HK-2 (cell line): ENCODE measurements at regions not wholly inside any gene's neighbourhood (a gene's known extent, or its start where the extent isn't known, plus 50 kb on each side); places are given as distances from the start of the nearest gene placed in this dataset.

Experiments
- DNase-seq: peaks from one replicate; pipeline ENCODE4 v3.0.0-alpha.2; 2018; ENCODE audit not compliant: unreplicated experiment

DNA sequence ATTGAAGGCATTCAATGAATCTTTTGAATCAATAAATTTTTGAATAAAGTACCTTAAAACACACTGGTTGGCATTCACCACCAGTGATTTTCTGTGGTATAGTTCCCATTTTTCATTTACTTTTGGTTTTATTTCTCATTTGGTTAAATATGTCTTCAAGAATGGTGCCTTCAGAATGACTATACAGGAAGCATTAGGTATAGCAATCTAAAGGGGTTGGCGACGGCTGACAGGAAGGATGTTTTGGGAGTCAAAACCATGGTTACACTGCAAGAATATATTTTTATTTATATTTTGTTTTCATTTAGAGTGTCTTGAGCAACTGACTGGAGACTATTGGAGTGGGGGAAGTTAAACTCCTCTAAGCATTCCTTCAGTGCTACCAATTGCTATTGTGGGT, 235.7 kb downstream of the HTR1A start:
- DNase-seq, result no peak

DNA sequence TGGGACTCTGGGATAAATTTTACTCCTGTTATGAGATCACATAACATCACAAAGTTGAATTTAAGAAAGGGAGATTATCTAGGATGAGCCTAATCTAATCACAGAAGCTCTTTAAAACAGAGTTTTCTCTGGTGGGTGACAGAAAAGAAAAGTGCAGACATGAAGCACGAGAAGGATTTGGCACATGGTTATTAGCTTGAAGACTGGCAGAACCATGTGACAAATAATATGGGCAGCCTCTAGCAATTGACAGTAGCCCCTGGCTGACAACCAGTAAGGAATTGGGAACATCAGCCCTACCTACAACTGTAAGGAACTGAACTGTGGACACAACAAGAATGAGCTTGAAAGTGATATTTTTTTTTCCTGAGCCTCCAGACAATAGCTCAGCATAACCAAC, 243.1 kb downstream of the HTR1A start:
- no peak for DNase-seq

DNA sequence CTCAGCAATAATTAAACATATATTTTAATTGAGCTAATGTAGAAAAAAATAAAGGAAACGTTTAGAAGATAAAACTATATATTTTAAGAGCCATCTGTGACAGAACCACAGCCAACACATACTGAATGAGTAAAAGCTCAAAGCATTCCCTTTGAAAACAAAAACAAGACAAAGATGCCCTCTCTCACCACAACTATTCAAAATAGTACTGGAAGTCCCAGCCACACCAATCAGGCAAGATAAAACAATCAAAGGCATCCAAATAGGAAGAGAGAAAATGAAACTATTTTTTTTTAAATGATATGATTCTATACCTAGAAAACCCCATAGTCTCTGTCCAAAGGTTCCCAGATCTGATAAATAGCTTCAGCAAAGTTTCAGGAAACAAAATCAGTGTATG, 262.0 kb downstream of the HTR1A start:
- DNase-seq, result no peak

DNA sequence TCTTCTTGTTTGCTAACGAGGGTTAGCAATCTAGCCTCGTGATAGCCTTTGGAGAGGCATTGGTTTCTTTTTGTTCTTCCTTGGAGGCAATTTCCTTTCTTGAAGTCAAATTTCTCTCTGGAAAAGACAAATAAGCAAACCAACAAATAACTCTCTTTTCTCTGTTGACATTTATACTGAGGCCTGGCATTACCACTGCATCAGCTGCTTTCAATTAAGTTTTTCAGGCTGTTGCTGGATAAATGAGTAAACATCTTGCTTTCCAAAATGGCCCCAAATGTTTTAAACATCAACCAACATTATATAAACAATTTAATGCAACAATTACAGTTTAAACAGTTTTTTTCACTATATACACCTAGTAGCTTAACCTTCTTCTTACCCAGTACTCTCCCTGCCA, 264.4 kb downstream of the HTR1A start:
- DNase-seq, result no peak

DNA sequence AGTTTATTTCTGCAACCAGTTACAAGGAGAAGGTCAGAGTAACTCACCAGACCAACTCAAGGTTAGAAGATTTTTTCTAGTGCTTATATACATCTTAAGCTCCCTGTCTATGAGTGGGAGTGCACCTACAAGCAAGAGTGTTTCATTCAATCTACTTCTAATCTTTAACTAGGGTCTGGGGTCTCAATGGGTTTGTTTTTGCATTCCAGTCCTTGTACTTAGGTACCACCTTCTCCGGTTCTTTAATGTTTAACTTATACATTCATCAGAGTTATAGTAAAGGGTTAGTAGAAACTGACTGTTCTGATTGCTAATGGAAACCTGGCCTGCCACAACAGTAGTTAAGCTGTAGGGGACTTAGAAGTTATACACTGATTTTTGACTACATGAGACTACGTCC, 271.7 kb downstream of the HTR1A start:
- DNase-seq, result no peak

DNA sequence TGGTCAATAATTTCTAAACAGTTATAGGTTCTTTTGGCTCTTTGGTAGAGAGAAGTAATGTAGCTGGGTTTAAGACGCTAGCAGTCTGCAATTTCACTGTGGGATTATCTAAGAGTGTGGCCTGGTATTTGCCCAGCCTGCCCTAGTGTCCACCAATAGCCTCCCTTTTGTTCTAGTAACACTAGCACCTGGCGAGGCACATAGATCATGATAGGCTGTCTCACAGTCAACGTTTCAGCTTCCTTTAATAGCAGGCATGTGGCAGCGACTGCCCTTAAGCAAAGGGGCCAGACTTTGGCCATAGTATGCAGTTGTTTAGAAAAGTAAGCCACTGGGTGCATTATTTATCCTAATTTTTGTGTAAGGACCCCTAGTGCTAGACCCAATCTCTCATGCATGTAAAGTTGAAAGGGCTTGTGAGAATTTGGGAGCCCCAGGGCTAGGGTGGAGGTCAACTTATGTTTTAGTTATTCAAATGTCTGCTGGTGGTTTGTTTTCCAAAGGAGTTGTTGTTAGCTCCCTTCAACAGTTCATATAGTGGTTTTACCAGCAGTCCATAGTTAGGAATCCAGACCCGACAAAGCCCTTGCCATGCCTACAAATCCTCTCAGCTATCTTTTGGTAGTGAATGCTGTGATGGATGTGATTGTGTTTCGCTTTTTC, 274.3 kb downstream of the HTR1A start:
- DNase-seq, result no peak

DNA sequence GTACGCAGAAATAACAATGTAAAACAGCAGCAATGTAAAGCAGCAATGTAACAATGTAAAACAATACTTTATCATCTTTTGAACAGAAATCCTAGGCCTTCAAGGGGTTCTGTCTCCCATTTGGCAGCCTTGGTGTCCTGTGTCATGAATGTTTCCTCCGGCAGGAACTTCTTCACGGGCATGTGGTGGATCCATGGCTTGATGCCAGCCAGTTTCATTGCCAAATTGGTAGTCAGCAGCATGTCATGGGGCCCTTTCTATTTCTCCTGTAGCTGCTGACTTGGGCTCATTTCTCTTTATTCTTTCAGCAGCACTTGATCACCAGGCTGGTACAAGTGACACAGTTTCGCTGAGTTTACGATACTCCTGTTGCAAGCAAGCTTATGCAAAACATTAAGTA, 275.3 kb downstream of the HTR1A start:
- DNase-seq, result no peak

DNA sequence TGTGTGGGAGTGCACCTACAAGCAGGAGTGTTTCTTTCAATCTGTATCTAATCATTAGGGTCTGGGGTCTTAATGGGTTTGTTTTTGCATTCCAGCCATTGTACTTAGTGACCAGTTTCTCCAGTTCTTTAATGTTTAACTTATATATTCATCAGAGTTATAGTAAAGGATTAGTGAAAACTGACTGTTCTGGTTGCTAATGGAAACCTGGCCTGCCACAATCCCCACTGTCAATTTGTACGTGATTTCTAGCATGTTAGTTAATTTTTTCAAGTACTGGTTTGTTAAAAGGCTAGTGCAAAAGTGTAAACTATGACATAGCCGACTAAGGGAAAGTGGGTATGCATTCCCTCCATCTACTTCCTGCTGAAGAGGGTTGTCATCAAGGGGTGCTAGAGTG, 276.1 kb downstream of the HTR1A start:
- DNase-seq, result no peak

DNA sequence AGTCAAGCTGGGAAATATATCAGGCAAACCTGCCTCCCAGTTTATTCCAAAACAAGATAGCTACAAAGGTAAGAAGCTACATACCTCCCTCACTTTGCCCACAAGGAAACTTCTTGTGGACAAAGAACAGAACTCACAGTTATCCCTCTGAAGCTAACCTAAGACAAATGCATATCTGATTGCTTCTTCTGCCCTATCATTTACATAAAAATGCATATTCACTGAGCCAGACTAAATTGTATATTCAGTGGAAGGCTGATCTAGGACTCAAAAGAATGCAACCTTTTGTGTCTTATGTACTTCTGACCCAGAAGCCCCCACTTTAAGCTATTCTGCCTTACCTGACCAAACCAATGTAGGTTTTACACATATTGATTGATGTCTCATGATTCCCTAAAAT, 276.8 kb downstream of the HTR1A start:
- DNase-seq, result no peak

DNA sequence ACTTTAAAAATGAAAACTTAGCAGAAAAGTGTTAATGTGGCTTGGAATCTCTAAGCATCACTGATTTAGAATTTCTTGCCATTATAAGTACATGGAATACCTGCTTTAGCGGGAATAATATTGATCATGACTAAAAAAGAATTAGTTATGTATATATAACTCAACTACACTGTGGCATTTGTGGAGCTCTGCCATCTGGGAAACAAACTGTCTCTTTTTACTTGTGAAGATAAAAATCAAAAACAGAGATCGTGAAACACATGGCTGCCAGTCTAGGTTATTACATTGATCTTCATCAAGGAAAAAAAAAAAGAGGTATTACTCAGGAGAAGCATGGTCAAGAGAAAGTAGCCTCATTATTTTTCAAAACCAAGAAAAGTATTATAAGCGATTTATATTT, 287.4 kb downstream of the HTR1A start:
- DNase-seq, result no peak

DNA sequence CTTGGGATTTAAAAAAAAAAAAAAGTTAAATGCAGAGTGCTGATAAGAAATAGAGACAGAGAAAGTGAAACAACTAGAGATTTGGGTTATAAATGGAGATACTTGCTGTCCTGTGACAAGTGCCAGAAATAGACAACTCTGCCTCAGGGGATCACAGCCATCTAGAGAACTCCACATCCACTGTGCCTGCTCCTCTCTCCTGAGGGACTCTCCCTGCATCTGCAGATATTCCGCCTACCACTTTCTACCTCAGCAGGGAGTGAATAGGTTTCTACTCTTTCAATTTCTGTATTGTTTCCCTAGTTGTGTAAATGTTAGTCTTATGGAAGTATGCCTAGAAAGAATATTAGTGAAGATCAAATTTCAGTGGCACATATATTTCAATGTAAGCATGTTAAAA, 307.2 kb downstream of the HTR1A start:
- DNase-seq, result no peak

DNA sequence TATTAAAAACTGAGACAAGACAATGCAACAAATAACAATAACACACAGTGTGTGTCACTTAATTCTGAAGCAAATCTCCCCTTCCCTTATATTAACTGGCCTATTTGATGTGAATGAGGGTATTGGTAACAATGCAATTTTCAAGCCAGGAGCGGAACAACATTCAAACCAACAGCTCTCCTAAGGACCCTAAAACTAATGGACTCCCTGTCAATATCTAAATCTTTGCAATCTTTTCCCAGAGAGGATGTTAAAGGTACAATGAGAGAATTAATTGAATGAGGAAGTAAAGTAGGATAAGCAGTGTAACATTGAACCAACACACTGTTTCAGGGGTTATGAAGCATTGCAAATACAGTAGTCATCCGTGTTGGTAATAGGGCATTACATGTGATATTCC, 311.7 kb downstream of the HTR1A start:
- no peak for DNase-seq

DNA sequence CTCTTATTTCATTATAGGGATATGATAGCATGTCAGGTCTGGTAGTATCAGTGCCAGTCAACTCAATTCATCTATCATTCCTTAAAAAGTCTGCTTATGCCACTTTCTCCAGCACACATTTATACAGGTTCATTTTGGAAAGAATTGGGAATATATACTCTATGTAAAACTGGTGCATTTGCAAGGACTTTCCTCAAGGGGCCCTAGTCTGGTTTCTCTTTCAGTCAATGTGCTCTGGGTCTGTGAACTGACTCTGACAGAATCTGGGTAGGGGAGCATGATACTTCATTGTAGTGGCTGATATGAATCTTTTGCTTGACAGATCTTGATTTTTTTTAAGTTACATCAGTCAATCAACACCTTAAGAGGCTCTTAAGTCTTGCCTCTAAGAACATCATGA, 313.9 kb downstream of the HTR1A start:
- DNase-seq, result no peak

DNA sequence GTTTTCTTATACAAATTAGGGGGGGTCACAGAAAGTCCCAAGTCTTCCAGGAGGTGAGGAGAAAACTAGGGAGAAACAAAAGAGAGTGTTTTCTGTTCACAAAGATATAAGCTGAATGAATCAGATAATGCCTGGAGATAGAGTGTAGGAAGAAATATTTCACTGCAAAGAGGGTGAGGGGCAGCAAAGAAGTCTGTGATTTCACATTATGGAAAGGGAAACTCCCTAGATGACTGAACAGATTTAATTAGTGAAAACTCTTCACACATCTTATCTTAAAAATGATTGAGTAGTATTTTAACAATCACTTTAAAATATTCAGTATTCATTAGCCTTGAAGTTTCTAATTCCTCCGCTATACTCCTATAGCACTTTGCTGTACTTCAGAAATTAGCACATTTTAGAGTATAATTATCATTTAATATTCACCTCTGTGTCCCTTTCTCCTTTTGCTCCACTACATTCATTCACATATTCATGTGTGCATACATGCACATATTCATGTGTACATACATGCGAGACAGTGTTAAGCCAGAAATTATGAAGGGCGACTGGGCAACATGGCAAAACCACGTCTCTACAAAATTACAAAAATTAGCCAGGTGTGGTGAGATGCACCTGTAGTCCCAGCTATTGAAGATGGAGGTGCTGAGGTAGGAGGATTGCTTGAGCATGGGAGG, 332.2 kb downstream of the HTR1A start:
- no peak for DNase-seq

DNA sequence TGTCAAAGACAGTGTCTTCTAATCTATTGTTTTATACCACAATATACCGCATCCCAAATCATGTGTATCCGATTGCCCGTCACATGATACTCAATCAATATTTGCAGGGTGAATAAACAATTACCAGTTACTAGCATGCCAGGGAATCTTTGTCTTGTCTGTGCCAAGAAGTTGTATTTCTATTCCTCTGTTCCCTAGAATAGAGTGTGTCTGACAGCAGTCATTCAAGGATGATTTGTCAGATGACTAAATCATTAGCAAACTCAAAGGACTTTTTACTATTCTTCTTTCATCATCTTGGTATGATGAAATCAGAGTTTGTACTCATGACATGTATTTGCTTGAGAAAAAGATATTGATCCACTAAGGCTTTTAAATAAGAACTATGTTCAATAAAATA, 348.8 kb downstream of the HTR1A start:
- no peak for DNase-seq

DNA sequence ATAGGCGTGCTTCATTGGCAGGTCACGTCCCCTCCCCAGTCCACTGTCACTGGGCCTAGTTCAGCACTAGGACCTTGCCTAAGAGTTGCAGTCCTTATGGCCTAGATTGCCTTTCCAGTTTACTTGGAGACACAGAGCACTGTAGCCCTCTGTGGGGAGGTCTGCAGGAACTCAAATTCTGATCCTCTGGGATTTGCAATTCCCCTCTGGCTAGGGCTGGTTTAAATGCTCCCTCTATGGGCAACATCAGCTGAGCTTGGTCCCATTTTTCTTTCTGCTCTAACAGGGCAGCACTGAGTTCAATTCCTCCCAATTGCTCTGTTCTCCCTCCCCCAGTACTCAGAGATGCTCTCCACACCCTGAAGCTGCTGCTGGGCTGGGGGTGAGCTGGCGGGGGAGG, 358.2 kb downstream of the HTR1A start:
- no peak for DNase-seq

DNA sequence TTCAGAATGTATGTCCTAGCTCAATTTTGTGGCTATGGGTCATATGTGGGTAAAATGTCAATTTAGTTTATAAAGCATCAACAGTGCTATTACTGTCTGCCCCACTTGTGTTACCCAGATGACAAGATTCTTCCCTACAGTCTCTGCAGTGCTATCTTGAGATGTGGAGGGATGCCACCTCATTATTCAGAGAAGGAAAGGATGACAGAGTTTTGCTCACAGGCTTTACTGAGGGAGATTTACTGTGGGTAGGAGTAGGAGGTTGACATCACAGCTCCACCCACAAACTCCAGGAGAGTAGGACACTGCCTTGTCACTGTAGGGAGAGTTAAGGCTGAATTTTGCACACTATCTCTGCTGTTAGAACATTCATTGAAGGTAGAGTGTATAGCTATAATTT, 359.3 kb downstream of the HTR1A start:
- no peak for DNase-seq

DNA sequence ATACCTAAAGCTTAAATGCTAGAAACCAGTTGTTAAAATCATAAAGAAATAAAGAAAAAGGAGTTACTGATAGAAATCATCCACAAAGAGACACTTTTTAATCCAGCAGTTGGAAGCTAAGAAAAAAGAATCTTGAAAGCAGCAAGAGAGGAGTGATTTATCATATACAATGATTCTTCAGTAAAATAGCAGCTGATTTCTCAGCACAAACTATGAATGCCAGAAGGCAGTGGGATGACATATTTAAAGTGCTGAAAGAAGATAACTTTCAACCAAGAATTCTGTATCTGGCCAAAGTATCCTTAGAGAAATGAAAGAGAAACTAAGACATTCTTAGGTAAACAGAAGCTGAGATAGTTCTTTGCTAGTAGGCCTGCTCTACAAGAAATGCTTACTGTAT, 366.0 kb downstream of the HTR1A start:
- DNase-seq, result no peak

DNA sequence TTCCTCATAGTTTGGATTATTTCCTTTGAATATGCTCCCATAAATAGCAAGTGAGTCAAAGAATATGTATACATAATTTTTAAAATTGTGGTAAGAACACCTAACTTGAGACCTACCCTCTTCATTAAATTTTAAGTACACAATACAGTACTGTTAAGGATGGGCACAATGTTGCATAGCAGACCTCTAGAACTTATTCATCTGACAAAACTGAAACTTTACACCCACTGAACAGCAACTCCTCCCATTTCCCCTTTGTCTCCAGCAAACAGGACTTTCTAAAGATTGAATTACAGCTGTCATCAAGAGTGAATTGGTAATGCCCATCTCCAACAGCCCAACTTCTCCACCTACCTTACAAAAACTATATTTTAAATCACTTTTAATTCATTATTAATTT, 388.9 kb downstream of the HTR1A start:
- DNase-seq, result no peak

DNA sequence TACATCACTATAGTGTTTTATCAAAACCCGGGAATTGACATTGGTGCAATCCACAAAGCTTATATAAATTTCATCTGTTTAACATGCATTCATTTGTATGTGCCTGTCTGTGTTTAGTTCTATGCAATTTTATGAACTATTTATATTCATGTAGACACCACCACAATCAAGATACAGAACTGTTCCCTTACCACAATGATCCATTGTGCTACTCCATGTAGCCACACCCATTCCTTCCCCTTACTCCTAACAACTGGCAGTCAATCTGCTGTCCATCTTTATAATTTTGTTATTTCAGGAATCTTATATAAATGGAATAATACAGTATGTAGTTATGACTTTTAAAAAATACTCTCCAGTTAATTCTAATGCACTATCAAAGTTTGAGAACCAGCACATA, 389.5 kb downstream of the HTR1A start:
- DNase-seq, result no peak

DNA sequence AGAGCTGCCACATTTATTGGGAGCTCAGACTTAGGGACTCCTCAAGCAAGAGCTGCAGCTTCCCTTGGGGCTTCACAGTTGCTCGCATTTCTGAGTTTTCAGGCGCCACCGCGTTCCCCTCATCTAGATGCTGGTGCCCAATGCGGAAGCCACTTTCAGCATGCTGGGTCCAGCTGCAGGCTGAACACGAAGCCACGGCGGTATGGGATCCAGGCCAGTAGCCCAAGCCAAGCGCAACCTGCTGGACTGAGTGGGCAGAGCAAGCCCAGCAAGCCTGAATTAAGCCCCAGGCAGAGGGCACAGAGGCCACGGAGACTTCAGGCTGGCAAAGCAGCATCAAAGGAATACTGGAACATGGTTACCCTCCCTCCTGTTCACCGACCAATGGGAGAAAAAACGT, 391.5 kb downstream of the HTR1A start:
- DNase-seq, result no peak

DNA sequence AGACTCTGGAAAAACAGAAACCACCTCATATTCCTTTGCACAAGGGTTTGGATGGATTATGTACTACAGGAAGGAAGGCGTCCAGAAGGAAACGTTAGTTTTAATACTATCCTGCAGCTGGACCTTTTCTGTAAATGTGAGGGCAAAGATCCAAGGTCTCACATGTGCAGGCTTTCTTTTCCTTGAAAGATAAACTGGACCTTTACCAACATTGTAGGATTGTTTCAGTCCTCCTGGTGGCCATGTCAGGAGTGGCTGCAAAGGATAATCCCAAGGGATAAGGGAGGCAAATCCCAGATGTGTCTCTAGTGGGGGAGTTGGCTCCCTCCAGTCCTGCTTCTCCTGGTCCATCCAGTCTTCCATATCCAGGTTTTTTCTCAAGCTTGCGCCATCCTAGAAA, 397.5 kb downstream of the HTR1A start:
- no peak for DNase-seq

DNA sequence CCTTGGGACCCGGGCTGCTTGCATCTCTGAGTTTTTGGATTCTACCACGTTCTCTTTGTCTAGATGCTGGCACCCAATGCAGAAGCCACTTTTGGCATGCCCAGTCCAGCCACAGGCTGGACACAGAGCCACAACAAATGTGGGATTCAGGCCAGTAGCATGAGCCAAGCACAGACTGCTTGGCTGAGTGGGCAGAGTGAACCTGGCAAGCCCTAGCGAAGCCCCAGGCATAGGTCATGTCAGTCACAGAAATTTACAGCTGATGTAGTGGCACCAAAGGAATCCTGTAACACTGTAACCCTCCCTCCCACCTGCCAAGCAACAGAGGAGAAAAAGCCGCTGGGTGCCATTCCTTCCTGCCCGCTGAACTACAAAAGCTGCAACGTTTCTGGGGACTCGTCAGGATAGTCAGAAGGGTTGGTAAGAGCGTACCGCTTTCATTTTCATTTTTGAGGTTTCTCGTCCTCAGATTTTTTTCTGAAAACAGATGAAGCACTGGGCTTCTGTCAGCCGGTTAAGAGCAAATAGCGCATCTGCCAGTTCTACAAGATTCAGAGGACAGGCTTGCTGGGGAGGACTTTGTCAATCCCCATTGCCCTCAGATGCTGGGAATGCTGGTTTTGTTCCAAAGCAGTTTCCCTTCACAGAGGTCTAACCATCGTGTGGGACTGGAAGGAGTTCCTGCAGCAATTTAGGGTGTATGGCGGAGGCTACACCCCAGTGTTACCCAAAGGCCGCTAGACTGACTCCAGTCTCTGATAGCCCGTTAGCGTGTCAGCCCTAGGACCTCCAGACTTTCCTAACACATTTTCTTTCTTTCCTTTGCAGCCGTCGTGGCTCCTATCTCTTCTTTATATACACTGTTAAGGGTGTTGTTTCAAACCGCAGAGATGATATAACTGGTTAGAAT, 399.0 kb downstream of the HTR1A start:
- no peak for DNase-seq
